ENCODE measurements at regions not wholly inside any gene's neighbourhood (a gene's known extent, or its start where the extent isn't known, plus 50 kb on each side); places are given as distances from the start of the nearest gene placed in this dataset.

DNA sequence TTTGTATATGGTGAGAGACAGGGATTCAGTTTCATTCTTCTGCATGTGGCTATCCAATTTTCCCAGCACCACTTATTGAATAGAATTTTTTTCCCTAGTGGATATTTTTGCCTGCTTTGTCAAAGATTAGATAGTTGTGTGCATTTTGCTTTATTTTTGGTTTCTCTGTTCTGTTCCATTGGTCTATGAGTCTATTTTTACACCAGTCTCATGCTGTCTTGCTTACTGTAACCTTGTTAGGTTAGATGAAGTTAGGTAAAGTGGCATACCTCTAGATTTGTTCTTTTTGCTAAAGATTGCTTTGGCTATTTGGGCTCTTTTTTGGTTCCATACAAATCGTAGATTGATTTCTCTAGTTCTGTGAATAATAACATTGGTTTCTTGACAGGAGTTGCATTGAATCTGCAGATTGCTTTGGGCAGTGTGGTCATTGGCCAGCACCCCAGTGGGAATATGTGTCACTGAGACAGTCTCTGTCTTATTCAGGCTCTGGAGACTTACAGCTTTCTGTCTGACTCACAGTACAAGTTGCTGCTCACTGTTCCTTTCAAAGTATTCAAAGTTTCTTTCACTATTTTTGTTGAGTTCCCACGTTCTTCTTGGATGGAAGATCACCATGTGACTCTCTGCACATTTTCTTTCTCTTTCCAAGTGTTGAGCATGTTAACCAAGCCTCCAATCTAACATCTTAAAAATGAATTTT, 709.1 kb downstream of the CDH11 start:
- DNase-seq (ENCODE audit: low read depth): peak; percentile 82

DNA sequence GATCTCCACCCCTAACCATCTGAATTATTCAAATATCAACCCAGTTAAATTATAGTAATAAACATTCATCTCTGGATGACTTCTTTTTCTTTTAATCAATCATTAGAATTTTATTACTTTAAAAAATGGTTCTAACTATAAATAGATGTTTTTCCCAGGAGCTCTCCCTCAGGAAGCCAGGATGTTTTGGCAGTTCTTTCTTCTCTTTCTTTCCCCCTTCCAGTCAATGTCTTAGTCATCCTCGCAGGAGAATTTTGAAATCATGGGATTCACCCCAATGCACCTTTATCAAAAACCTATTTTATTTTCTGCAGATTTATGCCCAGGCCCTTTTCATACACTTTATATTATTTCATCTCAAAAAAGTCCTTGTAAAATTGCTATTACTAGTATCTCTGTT, 711.6 kb downstream of the CDH11 start:
- no peak for DNase-seq (ENCODE audit: low read depth)

DNA sequence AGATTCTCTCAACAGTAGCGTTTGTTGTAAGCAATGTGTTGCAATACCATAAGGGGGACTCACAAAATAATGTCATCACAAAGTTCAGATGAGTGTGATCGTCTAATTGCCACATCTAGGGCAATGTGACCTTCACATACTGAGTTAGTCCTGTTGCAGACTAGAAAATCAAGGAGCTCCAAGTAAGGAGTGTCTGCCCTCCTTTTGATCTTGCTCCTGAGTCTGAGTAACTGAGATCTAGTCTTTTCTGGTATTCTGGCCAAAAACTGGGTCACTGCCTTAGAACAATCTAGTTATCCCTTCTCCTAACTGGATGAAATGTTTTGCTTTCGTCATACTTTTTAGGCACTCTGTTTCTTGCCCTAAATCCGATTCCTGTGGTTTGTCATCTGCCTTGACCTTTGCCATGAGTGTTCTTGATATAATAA, 712.1 kb downstream of the CDH11 start:
- no peak for DNase-seq (ENCODE audit: low read depth)

DNA sequence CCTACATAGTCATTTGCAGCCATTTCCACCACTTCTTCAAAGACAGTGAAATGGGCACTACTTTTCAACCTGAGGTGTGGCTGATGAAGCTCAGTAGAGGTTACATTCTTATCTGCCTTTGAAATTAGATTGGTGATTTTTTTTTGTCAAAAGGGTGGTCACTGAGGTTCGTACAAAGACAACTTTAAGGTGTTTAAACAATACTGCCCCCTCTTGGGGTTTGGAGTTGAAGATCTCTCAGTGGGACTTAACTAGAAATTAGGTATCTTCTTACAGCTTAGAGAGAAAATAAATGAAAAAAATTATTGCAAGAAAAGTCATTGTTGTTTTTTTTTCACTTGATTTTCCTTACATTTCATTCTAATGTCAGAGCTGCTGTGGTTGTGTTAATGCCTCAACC, 713.2 kb downstream of the CDH11 start:
- DNase-seq (ENCODE audit: low read depth): no peak

DNA sequence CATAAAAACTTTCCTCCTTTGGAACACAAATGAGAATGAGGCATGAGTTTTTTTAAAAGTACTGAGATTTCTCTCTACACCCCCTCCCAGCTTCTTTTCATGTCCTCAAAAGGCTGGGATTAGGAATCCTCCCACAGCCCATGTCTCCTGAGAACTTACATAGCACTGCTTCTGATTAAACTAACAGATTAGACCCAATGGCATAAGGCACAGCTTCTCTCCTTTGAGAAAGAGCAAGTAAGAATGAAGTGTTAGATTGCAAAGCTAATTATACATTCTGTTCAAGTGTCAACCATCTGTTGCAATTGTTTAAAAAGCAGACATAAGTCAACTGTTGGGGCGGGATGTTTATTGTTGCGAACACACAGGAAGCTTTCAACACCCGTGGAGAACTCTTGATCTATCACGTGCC, 715.1 kb downstream of the CDH11 start:
- DNase-seq (ENCODE audit: low read depth): no peak

DNA sequence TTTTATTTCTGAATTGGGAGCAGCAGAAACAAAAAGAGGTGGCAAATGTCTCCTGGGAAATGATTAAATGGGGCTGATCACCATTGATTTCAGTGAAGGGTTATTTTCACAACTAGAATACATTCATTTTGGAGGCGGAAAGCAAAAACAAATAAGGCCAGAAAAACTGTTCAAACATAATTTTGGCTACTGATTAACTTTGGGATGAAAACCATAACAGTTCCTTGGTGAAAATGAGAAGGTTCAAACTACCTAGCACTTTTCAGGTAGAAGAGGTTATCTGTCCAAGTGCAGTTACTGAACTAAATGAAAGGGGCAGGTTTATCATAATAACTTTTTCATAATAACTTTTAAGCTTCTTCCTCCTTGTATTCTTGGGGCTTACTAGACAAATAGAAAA, 718.5 kb downstream of the CDH11 start:
- no peak for DNase-seq (ENCODE audit: low read depth)

DNA sequence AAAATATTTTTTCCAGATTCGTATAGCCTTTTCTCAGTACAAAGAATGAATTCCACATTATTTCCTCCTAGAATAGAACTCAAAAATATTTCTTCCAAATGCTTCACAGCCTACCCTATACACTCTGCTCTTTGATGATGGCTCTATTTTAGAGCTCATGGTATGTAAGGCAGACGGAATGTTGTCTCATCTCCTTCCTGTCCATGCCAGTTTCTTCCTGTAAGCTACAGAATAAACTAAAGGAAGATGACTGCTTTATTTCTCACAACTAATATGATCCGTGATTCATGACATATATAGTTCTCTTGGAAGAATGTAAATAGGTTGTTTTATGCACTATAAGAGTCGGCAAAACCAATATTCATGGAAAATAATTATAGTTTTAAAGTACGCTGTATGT, 723.1 kb downstream of the CDH11 start:
- no peak for DNase-seq (ENCODE audit: low read depth)

DNA sequence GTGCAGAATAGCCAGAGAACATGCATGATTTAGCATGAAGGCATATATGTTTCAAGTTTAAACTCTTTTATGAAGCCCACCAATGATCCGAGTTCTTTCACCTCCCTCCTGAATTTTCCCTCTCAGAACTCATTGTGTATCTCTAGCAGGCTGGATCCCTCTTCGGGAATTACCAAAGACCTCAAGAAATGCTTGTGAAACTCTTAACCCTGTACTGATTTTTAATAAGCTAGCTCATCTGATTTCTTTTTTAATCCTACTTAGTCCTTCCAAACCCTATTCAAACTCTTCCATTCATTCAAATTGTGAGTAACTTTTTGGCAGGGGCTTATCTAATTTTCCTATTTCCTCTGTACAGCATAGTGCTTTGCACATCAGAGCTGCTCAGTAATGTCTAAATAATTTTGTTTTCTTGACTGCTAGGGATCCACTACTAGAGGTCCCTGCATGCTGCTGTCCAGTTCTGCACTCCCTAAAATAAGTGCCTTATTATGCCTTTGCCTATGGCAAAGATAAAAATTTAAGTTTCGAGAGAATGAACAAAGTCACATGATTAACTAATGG, 723.8 kb downstream of the CDH11 start:
- no peak for DNase-seq (ENCODE audit: low read depth)

DNA sequence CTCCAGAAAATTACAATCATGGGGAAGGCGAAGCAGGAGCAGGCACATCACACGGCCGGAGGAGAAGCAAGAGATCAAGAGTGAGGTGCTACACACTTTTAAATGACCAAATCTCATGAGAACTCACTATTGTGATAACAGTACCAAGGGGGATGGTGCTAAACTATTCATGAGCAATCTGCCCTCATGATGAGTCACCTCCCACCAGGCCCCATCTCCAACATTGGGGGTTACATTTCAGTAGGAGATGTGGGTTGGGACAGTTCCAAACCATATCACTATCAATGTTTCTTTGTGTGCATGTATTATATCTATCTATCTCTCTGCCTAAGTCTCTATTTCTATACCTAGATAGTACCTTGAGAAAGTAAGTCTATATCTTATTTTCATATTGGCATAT, 724.8 kb downstream of the CDH11 start:
- DNase-seq (ENCODE audit: low read depth): peak; percentile 61

DNA sequence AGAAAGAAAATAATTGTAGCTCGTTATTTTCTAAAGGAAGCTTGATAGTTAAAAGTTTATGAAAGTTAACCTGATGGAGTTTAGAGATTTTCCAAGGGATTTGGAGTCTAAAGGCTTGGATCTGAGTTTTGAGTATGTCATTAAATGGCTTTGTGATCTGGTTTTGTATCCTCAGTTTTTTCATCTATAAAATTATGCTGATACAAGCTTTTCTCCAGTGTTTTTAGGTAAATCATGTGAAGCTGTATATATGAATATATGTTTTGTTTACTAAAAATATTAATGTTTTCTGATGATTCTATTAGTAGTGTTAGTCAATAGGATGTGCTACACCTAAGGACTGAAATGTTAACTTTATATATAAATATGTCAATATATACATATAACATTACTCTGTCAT, 727.8 kb downstream of the CDH11 start:
- no peak for DNase-seq (ENCODE audit: low read depth)

DNA sequence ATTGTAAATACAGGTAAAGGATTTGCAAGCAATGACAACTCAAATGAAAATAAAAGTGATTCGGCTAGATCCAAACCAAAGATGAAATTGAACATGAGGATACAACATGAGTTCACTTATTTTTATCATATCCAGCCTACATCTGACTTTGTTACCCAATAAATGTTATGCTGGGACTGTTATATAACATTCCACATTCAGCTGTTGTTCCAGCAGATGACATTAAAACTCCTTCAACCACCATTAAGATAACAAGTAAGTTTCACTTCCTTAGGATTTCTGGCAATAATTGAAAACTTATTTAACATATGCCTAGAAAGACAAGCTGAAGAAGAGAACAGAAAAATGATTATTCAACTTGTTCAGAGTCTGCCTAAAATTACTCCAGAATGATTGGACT, 729.4 kb downstream of the CDH11 start:
- no peak for DNase-seq (ENCODE audit: low read depth)

DNA sequence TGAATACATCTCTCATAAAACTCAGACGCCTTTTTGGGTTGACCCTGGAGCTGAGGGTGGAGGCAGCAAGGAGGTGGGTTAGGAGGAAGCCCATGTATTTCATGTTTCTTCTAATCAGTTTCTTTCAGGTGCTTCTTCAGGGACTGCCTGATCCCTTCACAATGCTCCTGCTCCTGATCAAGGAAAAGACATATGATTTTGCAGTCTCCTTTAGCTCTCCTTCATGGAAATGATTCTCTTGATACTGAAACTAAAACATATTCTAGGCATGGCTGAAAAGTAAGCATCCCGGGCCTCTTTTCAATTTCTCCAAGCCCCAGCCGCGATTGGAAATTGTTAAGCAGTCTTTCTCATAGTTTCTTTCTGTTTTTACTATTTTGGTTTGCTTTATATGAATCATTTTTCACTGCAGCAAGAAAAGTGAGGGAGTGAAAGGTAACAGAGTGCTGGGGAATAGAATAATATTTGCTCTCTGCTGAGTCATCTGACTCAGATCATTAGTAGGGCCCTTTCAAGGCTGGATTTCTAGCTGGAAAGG, 730.7 kb downstream of the CDH11 start:
- DNase-seq (ENCODE audit: low read depth): peak; percentile 31

DNA sequence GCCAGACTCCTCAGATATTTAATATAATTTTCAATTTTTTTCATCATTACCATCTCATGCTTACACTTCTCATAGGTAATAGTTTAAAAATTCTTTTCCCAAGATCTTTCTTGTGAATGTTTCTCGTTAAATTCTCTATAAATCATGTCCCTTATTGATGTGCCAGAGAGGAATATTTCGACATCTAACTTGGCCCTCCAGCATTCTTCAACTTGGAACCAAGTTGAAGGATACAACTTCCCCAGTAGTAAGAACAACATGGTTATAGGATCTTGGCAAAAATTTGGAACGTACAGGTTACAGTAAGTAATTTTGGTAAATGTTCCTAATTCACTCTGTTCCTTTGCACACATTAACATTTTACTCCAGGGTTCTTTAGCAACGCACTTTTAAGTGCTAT, 731.8 kb downstream of the CDH11 start:
- DNase-seq (ENCODE audit: low read depth): no peak

DNA sequence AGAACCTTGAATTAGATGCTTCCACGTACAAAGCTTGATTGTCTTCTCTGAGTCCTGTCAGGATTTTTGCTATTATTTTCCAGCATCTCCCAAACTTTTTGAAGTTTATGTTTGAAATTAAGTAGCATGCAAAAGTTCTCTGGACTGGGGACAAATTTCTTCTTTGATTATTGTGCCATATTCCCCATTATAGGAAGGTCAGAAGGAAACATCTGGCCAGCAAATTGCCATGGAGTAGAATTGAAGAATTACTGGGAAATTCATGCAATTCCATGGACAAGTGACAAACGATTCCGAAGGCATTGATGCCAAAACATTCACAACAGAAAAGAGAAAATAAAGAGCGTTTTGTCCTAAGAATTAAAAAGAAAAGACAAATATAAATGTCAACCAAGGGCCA, 737.2 kb downstream of the CDH11 start:
- no peak for DNase-seq (ENCODE audit: low read depth)

DNA sequence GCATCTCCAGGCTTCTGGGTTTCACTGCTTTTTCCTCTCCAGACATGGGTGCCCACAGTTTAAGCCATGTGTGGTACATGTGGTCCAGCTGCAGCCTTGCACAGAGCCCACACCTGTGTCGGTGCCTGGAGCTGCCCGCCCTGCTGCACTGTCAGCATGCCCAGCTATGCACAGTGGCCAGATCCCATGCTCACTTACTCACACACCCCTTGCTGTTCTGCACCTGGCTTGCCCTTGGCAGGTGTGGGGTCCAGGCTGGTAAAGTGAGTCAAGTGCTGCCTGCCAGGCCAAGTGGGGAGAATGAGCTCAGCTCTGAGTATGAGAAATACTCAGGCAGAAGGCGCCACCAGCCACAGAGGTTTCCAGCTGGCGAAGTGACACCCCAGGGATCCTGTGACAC, 739.9 kb downstream of the CDH11 start:
- no peak for DNase-seq (ENCODE audit: low read depth)

DNA sequence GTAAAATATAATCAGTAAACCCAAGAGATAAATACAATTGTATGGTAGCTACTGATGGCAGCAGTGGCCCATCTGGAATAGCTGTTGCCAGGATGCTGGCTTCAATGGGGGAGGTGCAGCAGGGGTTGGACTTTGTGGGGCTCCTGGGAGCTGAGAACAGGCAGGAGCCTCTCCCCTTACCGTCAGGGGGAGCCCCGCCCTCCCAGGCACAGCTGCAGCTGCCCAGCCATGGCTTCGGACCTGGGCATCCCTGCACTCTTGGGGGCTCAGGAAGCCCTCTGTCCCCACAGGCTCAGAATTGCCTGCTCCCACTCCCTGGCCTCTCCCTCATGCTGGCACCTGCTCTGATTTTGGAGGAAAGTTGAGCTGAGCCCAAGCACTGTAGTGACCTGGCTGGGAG, 741.1 kb downstream of the CDH11 start:
- DNase-seq (ENCODE audit: low read depth): no peak

DNA sequence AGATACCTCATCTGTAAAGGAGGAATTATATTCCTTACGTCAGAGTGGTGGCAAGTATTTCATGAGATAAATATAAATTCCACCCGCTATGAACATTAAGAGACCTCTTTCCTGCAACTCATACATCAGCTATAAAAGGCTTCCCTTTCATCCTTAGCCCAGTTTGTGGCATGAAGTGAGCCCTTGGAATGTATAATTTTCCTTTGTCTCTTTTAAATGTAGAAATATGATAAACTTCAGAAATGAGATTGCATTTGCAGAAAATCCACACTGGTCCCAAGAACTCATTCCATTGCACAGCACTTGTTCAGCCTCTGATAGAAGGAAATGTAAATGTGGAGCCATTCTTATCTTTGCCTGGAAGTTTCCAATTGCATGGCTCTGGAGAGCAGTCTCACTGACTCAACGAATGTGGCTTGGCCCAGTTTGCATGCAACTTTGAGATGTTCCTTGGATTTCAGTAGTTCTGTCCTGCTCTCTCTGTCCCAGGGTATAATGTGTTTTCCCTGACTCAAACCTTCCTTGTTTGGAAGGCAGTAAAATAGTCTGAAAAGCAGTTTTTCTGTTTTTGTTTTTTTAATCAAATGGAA, 746.4 kb downstream of the CDH11 start:
- peak; percentile 14 for DNase-seq (ENCODE audit: low read depth)

DNA sequence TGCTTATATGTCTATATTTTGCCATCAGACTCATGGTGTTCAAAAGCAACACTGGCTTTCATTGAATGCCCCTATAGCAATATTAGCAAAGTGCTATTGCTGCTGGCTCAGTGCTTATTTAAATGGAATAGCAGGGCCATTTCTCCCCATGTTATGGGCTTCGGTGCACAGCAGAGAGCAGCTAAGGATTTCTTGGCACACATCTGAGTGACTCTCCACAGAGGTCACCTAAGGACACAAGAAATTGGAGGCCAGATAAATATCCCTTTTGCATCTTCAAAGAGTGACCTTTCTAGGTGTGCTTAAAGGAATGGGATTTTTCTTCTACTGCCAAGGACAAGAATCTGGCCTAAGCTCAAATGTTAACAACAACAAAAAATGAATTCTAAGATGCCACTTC, 751.8 kb downstream of the CDH11 start:
- peak; percentile 33 for DNase-seq (ENCODE audit: low read depth)

DNA sequence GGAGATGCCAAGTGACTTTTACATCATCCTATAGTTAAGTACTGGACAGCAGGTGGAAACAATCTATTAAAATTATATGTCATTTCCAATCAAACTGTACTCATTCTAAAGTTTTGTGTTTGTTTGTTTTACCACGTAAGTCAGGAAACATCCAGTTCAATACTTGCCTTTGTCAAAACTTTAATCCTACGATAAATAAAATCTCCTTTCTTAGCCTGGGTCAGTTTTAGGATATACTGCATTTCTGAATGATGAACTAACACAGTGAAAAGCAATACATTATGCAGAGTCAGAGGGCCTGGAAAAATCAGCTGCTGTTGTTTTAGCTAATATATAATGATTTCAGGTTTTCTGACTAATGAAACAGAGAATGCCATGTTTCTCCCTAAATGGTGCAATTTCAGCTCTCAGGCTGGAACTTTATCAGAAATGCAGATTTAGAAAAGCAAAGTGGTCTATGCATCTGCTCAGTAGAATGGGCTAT, 756.4 kb downstream of the CDH11 start:
- DNase-seq (ENCODE audit: low read depth): no peak

DNA sequence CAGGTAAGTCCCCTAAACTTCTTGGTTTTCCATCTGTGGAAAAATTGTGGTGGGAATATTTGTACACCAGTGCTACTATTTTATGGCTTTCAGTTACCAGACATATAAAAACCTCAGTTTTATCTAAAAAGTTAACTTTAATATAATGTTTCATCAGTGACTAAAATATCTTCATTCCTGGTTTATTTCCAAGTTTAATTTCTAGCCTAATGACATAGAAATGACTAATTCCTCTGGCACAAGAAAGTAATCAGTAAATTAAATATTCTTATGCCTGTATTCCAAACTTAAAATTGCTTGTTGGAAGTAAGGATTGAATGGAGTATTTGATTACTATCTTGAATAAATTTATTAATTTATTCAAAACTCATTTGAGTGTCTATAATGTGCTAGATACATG, 757.0 kb downstream of the CDH11 start:
- DNase-seq (ENCODE audit: low read depth): no peak

DNA sequence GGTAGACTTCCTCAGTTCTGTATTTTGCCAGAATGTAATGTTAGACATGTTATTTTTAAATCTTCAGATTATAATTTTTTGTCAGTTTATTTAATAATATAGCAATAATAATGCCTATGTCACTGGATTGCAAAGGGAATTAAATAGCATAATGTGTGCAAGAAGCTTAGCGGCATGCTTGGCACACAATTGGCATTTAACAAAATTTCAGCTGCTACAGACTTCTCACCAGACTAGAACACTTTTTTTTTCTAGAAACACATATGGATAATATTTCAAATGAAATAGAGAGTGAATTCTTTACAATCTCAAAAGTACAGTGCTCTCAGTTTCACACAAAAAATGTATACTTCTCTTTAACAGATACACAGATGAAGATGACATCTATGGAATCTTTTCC, 757.4 kb downstream of the CDH11 start:
- no peak for DNase-seq (ENCODE audit: low read depth)

DNA sequence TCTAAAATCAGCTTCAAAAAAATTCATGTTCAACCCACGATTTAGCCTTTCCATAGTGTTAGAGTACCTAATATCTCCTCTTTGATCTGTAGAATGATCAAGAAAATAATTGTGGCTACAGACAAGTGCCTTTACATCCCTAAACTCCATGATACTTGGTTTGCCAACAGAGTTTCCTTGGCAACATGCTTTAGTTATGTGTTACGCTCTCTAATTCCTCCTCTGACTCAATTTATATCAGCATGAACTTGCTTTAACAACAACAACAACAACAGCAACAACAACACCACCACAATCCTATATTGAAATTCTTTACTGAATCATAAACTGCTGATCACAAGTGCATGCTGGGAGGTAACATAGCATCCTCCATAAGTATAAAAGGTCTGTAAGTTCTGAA, 757.8 kb downstream of the CDH11 start:
- no peak for DNase-seq (ENCODE audit: low read depth)

DNA sequence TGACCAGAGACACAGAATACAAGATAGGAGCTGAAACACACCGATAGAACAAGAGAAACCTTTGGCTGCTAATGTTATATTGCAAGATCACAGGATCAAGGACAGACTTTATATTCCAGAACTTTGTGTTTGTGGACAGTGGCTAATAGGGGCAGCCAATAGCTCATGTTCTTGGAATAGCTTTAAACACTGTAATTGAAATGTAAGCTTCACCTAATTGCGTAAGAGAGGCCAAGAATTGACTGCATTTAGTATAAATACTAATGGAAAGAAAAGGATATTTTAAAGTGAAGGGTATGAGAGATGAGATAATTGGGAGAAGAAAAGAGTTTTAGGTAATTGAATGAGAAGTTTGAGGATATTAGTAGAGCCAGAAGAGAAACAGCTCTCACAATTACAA, 758.8 kb downstream of the CDH11 start:
- DNase-seq (ENCODE audit: low read depth): no peak

Measured in RPMI7951 (cell line).